GM23248 (cell line): ENCODE measurements at regions not wholly inside any gene's neighbourhood (a gene's known extent, or its start where the extent isn't known, plus 50 kb on each side); places are given as distances from the start of the nearest gene placed in this dataset.
A peak's percentile ranks its signal among the peaks of the same experiment; 100 is the strongest.

Experiments used
- DNase-seq: peaks from one replicate; pipeline ENCODE4 v3.0.0-alpha.2; 2015
- H2AFZ ChIP-seq: fragments of 200-600 bp; sonication (generic); 2 replicates; pipeline ENCODE4 v1.6.1; 2016; ENCODE audit warnings: antibody characterized with exemption
- H3F3A ChIP-seq: fragments of 200-600 bp; sonication (generic); 2 replicates; pipeline ENCODE4 v1.6.1; 2016; ENCODE audit warnings: mild to moderate bottlenecking, antibody characterized with exemption, mixed run types; ENCODE audit not compliant: insufficient read depth
- H3K27ac ChIP-seq: fragments of 200-600 bp; sonication (generic); 2 replicates; pipeline ENCODE4 v1.5.1; 2016; ENCODE audit warnings: mild to moderate bottlenecking
- H3K27me3 ChIP-seq: fragments of 200-600 bp; sonication (generic); replicated peaks from 2 replicates; pipeline ENCODE4 v1.6.1; 2016; ENCODE audit warnings: mild to moderate bottlenecking; ENCODE audit not compliant: insufficient read depth
- H3K36me3 ChIP-seq: fragments of 200-600 bp; sonication (generic); 2 replicates; pipeline ENCODE4 v1.6.1; 2016; ENCODE audit warnings: low read depth, mild to moderate bottlenecking
- H3K4me1 ChIP-seq: fragments of 200-600 bp; sonication (generic); 2 replicates; pipeline ENCODE4 v1.6.1; 2016; ENCODE audit warnings: mild to moderate bottlenecking; ENCODE audit not compliant: insufficient read depth
- H3K4me2 ChIP-seq: fragments of 200-600 bp; sonication (generic); one replicate; pipeline ENCODE4 v1.6.1; 2016; ENCODE audit warnings: mild to moderate bottlenecking; ENCODE audit not compliant: unreplicated experiment
- H3K4me3 ChIP-seq: fragments of 200-600 bp; sonication (generic); 2 replicates; pipeline ENCODE4 v1.5.1; 2016; ENCODE audit warnings: mild to moderate bottlenecking
- H3K79me2 ChIP-seq: fragments of 200-600 bp; sonication (generic); 2 replicates; pipeline ENCODE4 v1.6.1; 2016; ENCODE audit warnings: mild to moderate bottlenecking; ENCODE audit not compliant: insufficient read depth
- H3K9ac ChIP-seq: fragments of 200-600 bp; sonication (generic); 2 replicates; pipeline ENCODE4 v1.6.1; 2016; ENCODE audit warnings: mild to moderate bottlenecking
- H3K9me2 ChIP-seq: fragments of 200-600 bp; sonication (generic); 2 replicates; pipeline ENCODE4 v1.6.1; 2016; ENCODE audit warnings: mixed run types, mild to moderate bottlenecking, moderate library complexity; ENCODE audit not compliant: insufficient read depth
- H3K9me3 ChIP-seq: fragments of 200-600 bp; sonication (generic); one replicate; pipeline ENCODE4 v1.6.1; 2017; ENCODE audit warnings: low read depth
- H4K20me1 ChIP-seq: fragments of 200-600 bp; sonication (generic); 2 replicates; pipeline ENCODE4 v1.6.0; 2016; ENCODE audit not compliant: insufficient read depth
- EZH2 ChIP-seq: fragments of 200-600 bp; sonication (generic); IDR thresholded peaks from 2 replicates; pipeline ENCODE4 v1.6.1; 2018; ENCODE audit warnings: antibody characterized with exemption, mild to moderate bottlenecking; ENCODE audit not compliant: insufficient read depth, poor library complexity, severe bottlenecking
- EZH2phosphoT487 ChIP-seq: fragments of 200-600 bp; sonication (generic); IDR thresholded peaks from 2 replicates; pipeline ENCODE4 v1.6.1; 2018; ENCODE audit warnings: antibody characterized with exemption, moderate library complexity, mild to moderate bottlenecking, low read depth; ENCODE audit not compliant: insufficient read depth
- WGBS, 2 experiments: methylation state at CpG; one replicate each; pipeline ENCODE4 v1.1.6; 2015 to 2017; ENCODE audit warnings: low lambda C conversion rate in 2 of 2, low coverage in 1 of 2; ENCODE audit errors: missing lambda C conversion rate in 2 of 2; 5-methylcytosine and 5-hydroxymethylcytosine counted together
- in situ Hi-C: fragments of 300-500 bp; cut with MboI; formaldehyde crosslinking; loops from 2 replicates; pipeline ENCODE4 v1.15.0; 2020

- Histone ChIP-seq H3K79me2 (no peaks in the 10 kb centered on the region), H3K4me3 (no peak overlapping the region), H3K27ac (no peak overlapping the region), H3F3A (no peaks in the 10 kb centered on the region), H3K9me3 (no peaks in the 10 kb centered on the region), H3K4me1 (peaks cover 3% of the 10 kb centered on the region; the same call in 1 of the 2 replicates), H3K9me2 (no peaks in the 10 kb centered on the region), H2AFZ (no peak overlapping the region), H3K27me3 (no peaks in the 10 kb centered on the region), H3K4me2 (no peak overlapping the region), H3K36me3 (no peaks in the 10 kb centered on the region), H4K20me1 (no peaks in the 10 kb centered on the region), H3K9ac (no peak overlapping the region)
- DNase-seq: peak; percentile 42
- in situ Hi-C loops: no loop called here
- TF ChIP-seq EZH2phosphoT487 (no peak), EZH2 (no peak)
- 2% methylated on average over 3 of the region's 3 CpGs for WGBS, 2 experiments
These were observed 406.8 kb downstream of the KLF5 start for GRCh38 chr13:73465617-73465971.

GRCh38 chr13:73464758-73465616 lies 406.2 kb downstream of the KLF5 start:
- in situ Hi-C loops: no loop called here
- Histone ChIP-seq H3K4me3 (no peak overlapping the region), H3K9me3 (no peaks in the 10 kb centered on the region), H3F3A (no peaks in the 10 kb centered on the region), H3K27me3 (no peaks in the 10 kb centered on the region), H3K4me2 (no peak overlapping the region), H2AFZ (no peak overlapping the region), H3K9ac (no peak overlapping the region), H4K20me1 (no peaks in the 10 kb centered on the region), H3K79me2 (no peaks in the 10 kb centered on the region), H3K9me2 (no peaks in the 10 kb centered on the region), H3K4me1 (peaks cover 3% of the 10 kb centered on the region; the same call in 1 of the 2 replicates), H3K27ac (no peak overlapping the region), H3K36me3 (no peaks in the 10 kb centered on the region)
- DNase-seq: no peak
- TF ChIP-seq EZH2 (no peak), EZH2phosphoT487 (no peak)
- 40 to 48% methylated on average over 5 of the region's 5 CpGs for WGBS, 2 experiments

GRCh38 chr13:73462241-73462640 lies 403.4 kb downstream of the KLF5 start:
- no peaks in the 10 kb centered on the region for H3F3A ChIP-seq
- no peak overlapping the region for H3K27ac ChIP-seq
- H3K9ac ChIP-seq: no peak overlapping the region
- DNase-seq: peak; percentile 3
- no peaks in the 10 kb centered on the region for H4K20me1 ChIP-seq
- in situ Hi-C loops: no loop called here
- H3K27me3 ChIP-seq: no peaks in the 10 kb centered on the region
- H3K4me3 ChIP-seq: no peak overlapping the region
- H3K4me2 ChIP-seq: no peak overlapping the region
- peaks cover 3% of the 10 kb centered on the region; the same call in 1 of the 2 replicates for H3K4me1 ChIP-seq
- TF ChIP-seq EZH2 (no peak), EZH2phosphoT487 (no peak)
- no peaks in the 10 kb centered on the region for H3K9me3 ChIP-seq
- WGBS, 2 experiments: 17 to 26% methylated on average over 4 of the region's 4 CpGs
- H3K36me3 ChIP-seq: no peaks in the 10 kb centered on the region
- H3K79me2 ChIP-seq: no peaks in the 10 kb centered on the region
- H3K9me2 ChIP-seq: no peaks in the 10 kb centered on the region
- H2AFZ ChIP-seq: no peak overlapping the region; the same call in 1 of the 2 replicates

- H3F3A ChIP-seq: no peaks in the 10 kb centered on the region
- no peak for TF ChIP-seq EZH2phosphoT487
- TF ChIP-seq EZH2: no peak
- 41 to 45% methylated on average over 10 of the region's 10 CpGs for WGBS, 2 experiments
- no peak overlapping the region for H3K9ac ChIP-seq
- H3K79me2 ChIP-seq: no peaks in the 10 kb centered on the region
- no peak overlapping the region for H3K4me3 ChIP-seq
- H3K9me3 ChIP-seq: no peaks in the 10 kb centered on the region
- no peak overlapping the region for H2AFZ ChIP-seq
- no peak for DNase-seq
- H3K4me1 ChIP-seq: no peaks in the 10 kb centered on the region
- H3K9me2 ChIP-seq: no peaks in the 10 kb centered on the region
- in situ Hi-C loops: no loop called here
- H3K36me3 ChIP-seq: no peaks in the 10 kb centered on the region
- H3K4me2 ChIP-seq: no peak overlapping the region
- H3K27me3 ChIP-seq: no peaks in the 10 kb centered on the region
- no peak overlapping the region for H3K27ac ChIP-seq
- no peaks in the 10 kb centered on the region for H4K20me1 ChIP-seq
These were observed 392.6 kb downstream of the KLF5 start for GRCh38 chr13:73451221-73452029.
